ENCODE measurements at regions not wholly inside any gene's neighbourhood (a gene's known extent, or its start where the extent isn't known, plus 50 kb on each side); places are given as distances from the start of the nearest gene placed in this dataset.

DNA sequence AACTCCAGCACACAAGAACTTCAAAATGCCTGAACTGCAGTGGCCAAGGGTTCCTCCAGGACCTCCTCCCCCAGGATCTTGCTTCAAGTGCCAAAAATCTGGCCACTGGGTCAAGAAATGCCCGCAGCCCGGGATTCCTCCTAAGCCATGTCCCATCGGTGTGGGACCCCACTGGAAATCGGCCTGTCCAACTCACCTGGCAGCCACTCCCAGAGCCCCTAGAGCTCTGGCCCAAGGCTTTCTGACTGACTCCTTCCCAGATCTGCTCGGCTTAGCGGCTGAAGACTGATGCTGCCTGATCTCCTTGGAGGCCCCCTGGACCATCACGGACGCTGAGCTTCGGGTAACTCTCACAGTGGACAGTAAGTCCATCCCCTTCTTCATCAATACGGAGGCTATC is 306.4 kb downstream of the RBM43 start:
- TF ChIP-seq, protein P1, sequence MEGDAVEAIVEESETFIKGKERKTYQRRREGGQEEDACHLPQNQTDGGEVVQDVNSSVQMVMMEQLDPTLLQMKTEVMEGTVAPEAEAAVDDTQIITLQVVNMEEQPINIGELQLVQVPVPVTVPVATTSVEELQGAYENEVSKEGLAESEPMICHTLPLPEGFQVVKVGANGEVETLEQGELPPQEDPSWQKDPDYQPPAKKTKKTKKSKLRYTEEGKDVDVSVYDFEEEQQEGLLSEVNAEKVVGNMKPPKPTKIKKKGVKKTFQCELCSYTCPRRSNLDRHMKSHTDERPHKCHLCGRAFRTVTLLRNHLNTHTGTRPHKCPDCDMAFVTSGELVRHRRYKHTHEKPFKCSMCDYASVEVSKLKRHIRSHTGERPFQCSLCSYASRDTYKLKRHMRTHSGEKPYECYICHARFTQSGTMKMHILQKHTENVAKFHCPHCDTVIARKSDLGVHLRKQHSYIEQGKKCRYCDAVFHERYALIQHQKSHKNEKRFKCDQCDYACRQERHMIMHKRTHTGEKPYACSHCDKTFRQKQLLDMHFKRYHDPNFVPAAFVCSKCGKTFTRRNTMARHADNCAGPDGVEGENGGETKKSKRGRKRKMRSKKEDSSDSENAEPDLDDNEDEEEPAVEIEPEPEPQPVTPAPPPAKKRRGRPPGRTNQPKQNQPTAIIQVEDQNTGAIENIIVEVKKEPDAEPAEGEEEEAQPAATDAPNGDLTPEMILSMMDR (conservative IDR thresholded peaks at IDR 0.05) = no peak
- TF ChIP-seq EZH2 (IDR thresholded peaks at IDR 0.05; ENCODE audit: low read depth) = no peak

All from PC-9 (cell line).